Left colon (tissue), 2 donors: ENCODE measurements at regions not wholly inside any gene's neighbourhood (a gene's known extent, or its start where the extent isn't known, plus 50 kb on each side); places are given as distances from the start of the nearest gene placed in this dataset.
A peak's percentile ranks its signal among the peaks of the same experiment; 100 is the strongest.
"Not testable (repeated sequence)": the region's sequence is repeated elsewhere in the genome, so short reads cannot be mapped to it uniquely, and the experiment has no call there.

Source experiments
- ATAC-seq: fragments of 200-7000 bp; cut with Tn5 transposase; one replicate; pipeline ENCODE4 v1.9.1; 2020; ENCODE audit warnings: mild to moderate bottlenecking, moderate library complexity
- DNase-seq, 2 donors: peaks; one replicate each; pipeline ENCODE4 v3.0.0-alpha.2; 2020
- intact Hi-C, 2 donors: fragments of 100-400 bp; cut with DNase I in 1 of 2; cut with micrococcal nuclease in 1 of 2; formaldehyde crosslinking; loops; one replicate each; pipeline versions ENCODE4 v1.11.2 to v1.14.0; 2022; cut with DNase I, micrococcal nuclease
- donor health status: DM: no; HTN: no; CAD: no.
- donor health status: DM: yes; HTN: yes; CAD: no.

DNA sequence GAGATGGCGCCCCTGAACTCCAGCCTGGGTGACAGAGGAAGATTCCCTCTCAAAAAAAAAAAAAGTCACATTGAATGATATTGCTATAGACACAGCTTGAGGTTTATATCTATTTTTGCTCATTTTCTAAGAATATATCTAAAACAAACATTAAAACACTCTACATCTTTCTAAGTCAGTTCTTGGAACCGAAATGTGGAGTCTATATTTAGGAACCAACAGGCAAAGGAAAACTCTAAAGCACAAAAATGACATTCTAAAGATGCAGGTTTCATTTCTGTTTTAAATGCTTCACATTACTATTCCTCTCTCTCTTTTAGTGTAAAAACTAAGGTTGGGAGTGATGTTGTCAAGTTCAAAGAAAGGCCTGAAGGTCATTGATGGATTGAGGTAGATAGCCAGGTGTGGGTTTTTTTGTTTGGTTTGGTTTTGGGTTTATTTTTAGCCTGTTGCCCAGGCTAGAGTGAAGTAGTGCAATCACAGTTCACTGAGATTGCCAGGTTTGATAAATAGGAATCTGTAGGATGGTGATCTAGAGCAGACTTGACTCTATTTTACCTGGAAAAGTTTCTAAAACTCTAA lies 194.0 kb upstream of the RBBP8 start:
- ATAC-seq (no peak), DNase-seq (no peak)
- intact Hi-C loops: no loop called here

GRCh38 chr18:22739789-22740188 lies 193.3 kb upstream of the RBBP8 start:
- no peak for ATAC-seq
- intact Hi-C loops: no loop called here

GRCh38 chr18:22741318-22741717 lies 191.8 kb upstream of the RBBP8 start:
- intact Hi-C loops: no loop called here
- DNase-seq (no peak), ATAC-seq (no peak)

More at GRCh38 chr18:22739789-22740188, 193.3 kb upstream of the RBBP8 start:
- no peak for DNase-seq

GRCh38 chr18:22742409-22742808 lies 190.7 kb upstream of the RBBP8 start:
- intact Hi-C loops: no loop called here
- DNase-seq (no peak), ATAC-seq (no peak)

- ATAC-seq (no peak), DNase-seq (no peak)
Measured at GRCh38 chr18:22745966-22746365, 187.2 kb upstream of the RBBP8 start.

GRCh38 chr18:22752014-22752413 lies 181.1 kb upstream of the RBBP8 start:
- intact Hi-C loops: no loop called here
- ATAC-seq: no peak
- DNase-seq: no peak

More at GRCh38 chr18:22745966-22746365, 187.2 kb upstream of the RBBP8 start:
- intact Hi-C loops: no loop called here

GRCh38 chr18:22753130-22753831 lies 179.8 kb upstream of the RBBP8 start:
- ATAC-seq (no peak), DNase-seq (no peak)
- intact Hi-C loops: no loop called here

DNA sequence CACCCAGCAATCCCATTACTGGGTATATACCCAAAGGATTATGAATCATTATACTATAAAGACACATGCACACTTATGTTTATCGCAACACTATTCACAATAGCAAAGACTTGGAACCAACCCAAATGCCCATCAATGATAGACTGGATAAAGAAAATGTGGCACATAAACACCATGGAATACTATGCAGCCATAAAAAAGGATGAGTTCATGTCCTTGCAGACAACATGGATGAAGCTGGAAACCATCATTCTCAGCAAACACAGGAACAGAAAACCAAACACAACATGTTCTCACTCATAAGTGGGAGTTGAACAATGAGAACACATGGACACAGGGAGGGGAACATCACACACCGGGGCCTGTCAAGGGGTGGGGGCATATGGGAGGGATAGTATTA lies 169.1 kb upstream of the RBBP8 start:
- ATAC-seq, DNase-seq, intact Hi-C loops: not testable (repeated sequence)

- ATAC-seq: no peak
Measured at GRCh38 chr18:22765896-22766295, 167.2 kb upstream of the RBBP8 start.

DNA sequence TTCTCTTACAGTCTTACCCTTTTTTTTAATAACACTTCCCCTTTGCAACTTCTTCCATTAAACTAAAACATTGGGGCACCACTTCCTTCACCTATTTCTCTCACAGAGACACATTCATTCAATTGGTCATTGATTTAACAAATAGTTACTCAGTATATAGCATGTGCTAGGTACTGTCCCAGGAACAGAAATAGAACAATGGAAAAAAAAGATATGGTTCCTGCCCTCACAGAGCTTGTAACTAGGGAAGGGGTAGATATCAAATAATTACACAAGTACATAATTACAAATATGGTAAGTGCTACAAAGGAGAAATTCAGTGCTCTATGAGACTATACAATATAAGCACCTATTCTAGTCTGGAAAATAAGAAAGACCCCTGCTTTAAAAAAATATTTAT lies 165.5 kb upstream of the RBBP8 start:
- DNase-seq (no peak), ATAC-seq (no peak)
- intact Hi-C loops: no loop called here

More at GRCh38 chr18:22765896-22766295, 167.2 kb upstream of the RBBP8 start:
- intact Hi-C loops: no loop called here
- DNase-seq: no peak

- DNase-seq (no peak), ATAC-seq (no peak)
- intact Hi-C loops: no loop called here
Measured at GRCh38 chr18:22773944-22774343, 159.2 kb upstream of the RBBP8 start.

DNA sequence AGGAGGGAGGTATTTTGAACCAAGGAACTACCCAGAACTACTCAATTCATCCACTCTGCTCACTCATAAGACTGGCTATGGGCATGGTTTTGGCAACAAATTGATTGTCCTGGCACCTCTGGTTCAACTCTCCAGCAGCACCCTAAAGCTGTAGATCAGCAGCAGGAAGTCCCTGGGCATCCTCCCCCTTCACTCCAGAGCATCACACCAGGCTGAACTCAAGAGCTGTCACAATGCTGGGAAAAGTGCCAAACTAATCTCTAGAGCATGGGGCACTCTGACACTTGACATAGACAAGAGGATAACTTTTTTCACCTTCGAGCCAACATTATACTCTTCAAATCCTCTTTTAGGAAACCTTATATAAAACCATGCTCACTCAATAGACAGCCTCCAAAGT lies 154.1 kb upstream of the RBBP8 start:
- intact Hi-C loops: no loop called here
- DNase-seq (no peak), ATAC-seq (no peak)

- no peak for ATAC-seq
- DNase-seq: no peak
- intact Hi-C loops: no loop called here
Measured at GRCh38 chr18:22783245-22783644, 149.9 kb upstream of the RBBP8 start.

GRCh38 chr18:22783662-22784076 lies 149.5 kb upstream of the RBBP8 start:
- intact Hi-C loops: no loop called here
- no peak for ATAC-seq
- DNase-seq: no peak

- DNase-seq (no peak), ATAC-seq (no peak)
- intact Hi-C loops: no loop called here
Measured at GRCh38 chr18:22789052-22789451, 144.1 kb upstream of the RBBP8 start.

- DNase-seq (no peak), ATAC-seq (no peak)
- intact Hi-C loops: no loop called here
Measured at GRCh38 chr18:22789600-22789999, 143.5 kb upstream of the RBBP8 start.

DNA sequence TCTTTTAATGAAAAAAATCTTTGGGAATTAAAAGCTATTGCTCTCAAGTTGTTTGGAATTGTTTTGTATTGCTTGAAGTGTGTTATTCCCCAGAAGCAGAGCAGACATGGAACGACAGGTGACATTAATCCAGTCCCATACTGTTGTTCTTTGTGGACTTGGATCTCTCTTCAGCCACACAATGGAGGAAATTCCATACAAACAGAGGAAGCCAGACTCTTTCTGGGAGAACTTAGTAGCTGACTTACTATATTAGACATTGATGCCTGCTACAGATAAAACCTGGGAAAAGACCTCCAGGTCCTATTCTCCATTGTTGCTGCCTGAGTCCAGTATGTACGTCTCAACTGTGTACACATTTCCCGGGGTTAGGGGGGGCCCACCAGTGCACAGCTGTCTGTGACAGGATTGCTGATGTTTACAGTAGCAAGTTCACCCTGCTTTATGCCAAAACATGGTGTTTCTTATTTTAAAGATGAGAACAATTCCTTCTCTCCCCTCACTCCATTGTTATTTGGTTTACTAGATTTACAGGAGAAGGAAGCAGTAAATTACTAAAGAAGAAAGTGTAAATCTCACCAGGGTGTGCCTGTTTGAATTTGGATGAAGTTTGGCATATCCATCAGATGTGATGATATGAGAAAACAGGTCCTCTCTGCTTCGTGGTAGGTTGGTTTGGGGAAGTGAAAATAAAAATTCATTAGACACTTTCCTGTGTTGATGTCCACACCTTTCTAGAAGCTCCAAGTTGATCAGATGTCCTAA lies 142.4 kb upstream of the RBBP8 start:
- ATAC-seq: no peak
- intact Hi-C loops: no loop called here

DNA sequence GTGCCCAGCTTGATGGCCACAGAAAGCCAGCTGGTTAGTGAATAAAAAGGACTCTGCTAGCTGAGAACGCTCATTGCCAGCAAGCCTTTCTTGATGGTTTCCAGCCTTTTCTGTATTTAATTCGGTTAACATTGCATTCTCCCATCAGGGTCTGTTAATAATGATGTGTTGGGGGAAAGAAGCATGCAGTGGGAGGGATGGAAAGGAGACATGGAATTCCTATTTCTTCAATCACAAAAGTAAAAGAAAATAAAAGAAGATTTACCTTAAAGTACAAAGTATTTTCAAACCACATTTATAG lies 141.9 kb upstream of the RBBP8 start:
- DNase-seq: no peak
- intact Hi-C loops: no loop called here
- ATAC-seq: no peak

More for the DNA sequence above, 142.4 kb upstream of the RBBP8 start:
- DNase-seq: no peak

DNA sequence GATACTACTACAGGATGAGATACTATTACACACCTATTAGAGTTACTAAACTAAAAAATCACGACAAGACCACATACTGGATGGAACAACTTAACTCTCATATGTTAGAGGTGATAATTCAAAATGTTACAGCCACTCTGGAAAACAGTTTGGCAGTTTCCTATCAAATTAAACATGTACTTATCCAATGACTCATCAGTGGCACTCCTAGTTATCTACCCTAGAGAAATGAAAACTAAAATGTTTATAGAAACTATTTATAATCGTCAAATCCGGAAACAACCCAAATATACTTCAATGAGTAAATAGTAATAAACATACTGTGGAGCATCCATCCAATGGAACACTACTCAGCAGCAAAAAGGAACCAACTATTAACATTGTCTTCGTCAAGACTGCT lies 137.0 kb upstream of the RBBP8 start:
- intact Hi-C loops: no loop called here
- no peak for DNase-seq
- ATAC-seq: no peak

DNA sequence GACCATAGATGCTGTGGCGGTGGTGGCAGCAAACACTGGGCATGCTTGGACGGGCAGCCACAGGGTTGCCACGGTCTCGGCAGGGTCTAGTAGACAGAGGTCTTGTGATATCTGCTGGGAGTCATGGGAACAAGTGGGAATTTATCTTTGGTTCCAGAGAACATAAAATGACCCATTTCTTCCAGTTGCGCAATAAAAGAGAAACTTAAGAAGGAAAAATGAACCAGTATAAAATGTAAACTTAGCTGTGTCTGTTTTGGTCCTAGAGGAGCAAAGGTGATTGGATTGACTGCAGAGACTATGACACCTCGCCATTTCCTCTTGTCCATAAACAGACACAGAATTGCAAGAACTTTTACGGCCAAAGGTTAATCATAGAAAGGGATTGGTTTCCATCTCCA lies 132.6 kb upstream of the RBBP8 start:
- ATAC-seq: peak; percentile 60
- intact Hi-C loops: loop anchor here in 1 of 2 donors (10.0 kb wide), 1 partner anchor 184 kb away; no protein-coding TSS in a partner anchor

More for the DNA sequence above, 132.6 kb upstream of the RBBP8 start:
- DNase-seq: no peak
